H9 (cell line): ENCODE measurements at regions not wholly inside any gene's neighbourhood (a gene's known extent, or its start where the extent isn't known, plus 50 kb on each side); places are given as distances from the start of the nearest gene placed in this dataset.

ENCODE experiments used
- DNase-seq: peaks from one replicate; pipeline ENCODE4 v3.0.0-alpha.2; 2017
- H2AFZ ChIP-seq: one replicate; pipeline ENCODE4 v1.6.1; 2013; ENCODE audit warnings: mild to moderate bottlenecking, low read length, control low read depth, moderate library complexity
- H2AK5ac ChIP-seq: 2 replicates; pipeline ENCODE4 v1.6.1; 2013; ENCODE audit warnings: low read length, control low read depth, mixed read lengths; ENCODE audit not compliant: insufficient read length
- H2BK120ac ChIP-seq: one replicate; pipeline ENCODE4 v1.6.1; 2013; ENCODE audit warnings: low read depth, mild to moderate bottlenecking, low read length, control low read depth, inconsistent platforms; ENCODE audit not compliant: poor library complexity, severe bottlenecking
- H2BK12ac ChIP-seq: 2 replicates; pipeline ENCODE4 v1.6.1; 2013; ENCODE audit warnings: low read length, control low read depth, mixed read lengths, low read depth; ENCODE audit not compliant: insufficient read length
- H2BK15ac ChIP-seq: 2 replicates; pipeline ENCODE4 v1.6.1; 2013; ENCODE audit warnings: low read depth, low read length, control low read depth
- H2BK20ac ChIP-seq: one replicate; pipeline ENCODE4 v1.6.1; 2013; ENCODE audit warnings: low read depth, mild to moderate bottlenecking, low read length, control low read depth, inconsistent platforms; ENCODE audit not compliant: poor library complexity, severe bottlenecking
- H2BK5ac ChIP-seq: 2 replicates; pipeline ENCODE4 v1.6.1; 2013; ENCODE audit warnings: low read length, control low read depth, mixed read lengths; ENCODE audit not compliant: insufficient read length
- H3K14ac ChIP-seq: 2 replicates; pipeline ENCODE4 v1.6.1; 2013; ENCODE audit warnings: low read length, control low read depth; ENCODE audit not compliant: insufficient read depth
- H3K18ac ChIP-seq: 2 replicates; pipeline ENCODE4 v1.6.1; 2013; ENCODE audit warnings: low read depth, mild to moderate bottlenecking, mixed read lengths, low read length, control low read depth; ENCODE audit not compliant: insufficient read length
- H3K23ac ChIP-seq: 2 replicates; pipeline ENCODE4 v1.6.1; 2013; ENCODE audit warnings: low read length, control low read depth, mixed read lengths, low read depth; ENCODE audit not compliant: insufficient read length
- H3K23me2 ChIP-seq: 2 replicates; pipeline ENCODE4 v1.6.1; 2013; ENCODE audit warnings: low read depth, mild to moderate bottlenecking, mixed read lengths, low read length, control low read depth; ENCODE audit not compliant: insufficient read length, poor library complexity, severe bottlenecking
- H3K27ac ChIP-seq: 2 replicates; pipeline ENCODE4 v1.5.1; 2013; ENCODE audit warnings: low read length, control low read depth, mixed read lengths, low read depth; ENCODE audit not compliant: insufficient read length
- H3K27me3 ChIP-seq: 2 replicates; pipeline ENCODE4 v1.6.1; 2013; ENCODE audit warnings: low read length, control low read depth, inconsistent platforms; ENCODE audit not compliant: insufficient read depth
- H3K4ac ChIP-seq: 2 replicates; pipeline ENCODE4 v1.6.1; 2013; ENCODE audit warnings: low read depth, mild to moderate bottlenecking, control low read depth, inconsistent platforms, low read length, moderate library complexity
- H3K4me1 ChIP-seq: 2 replicates; pipeline ENCODE4 v1.6.1; 2013; ENCODE audit warnings: low read length, control low read depth, inconsistent platforms; ENCODE audit not compliant: insufficient read depth
- H3K4me2 ChIP-seq: 2 replicates; pipeline ENCODE4 v1.6.1; 2013; ENCODE audit warnings: low read length, control low read depth, mixed read lengths; ENCODE audit not compliant: insufficient read length, insufficient read depth
- H3K56ac ChIP-seq: 2 replicates; pipeline ENCODE4 v1.6.1; 2013; ENCODE audit warnings: low read depth, mild to moderate bottlenecking, mixed read lengths, low read length, control low read depth; ENCODE audit not compliant: insufficient read length
- H3K79me1 ChIP-seq: 2 replicates; pipeline ENCODE4 v1.6.1; 2013; ENCODE audit warnings: low read depth, mild to moderate bottlenecking, moderate library complexity, low read length, control low read depth, inconsistent platforms; ENCODE audit not compliant: insufficient read depth, poor library complexity, severe bottlenecking
- H3K79me2 ChIP-seq: 2 replicates; pipeline ENCODE4 v1.6.1; 2013; ENCODE audit warnings: low read length, control low read depth, inconsistent platforms; ENCODE audit not compliant: insufficient read depth
- H3K9ac ChIP-seq: 2 replicates; pipeline ENCODE4 v1.6.1; 2013; ENCODE audit warnings: low read length, control low read depth, mixed read lengths; ENCODE audit not compliant: insufficient read length; ENCODE audit errors: extremely low read depth
- H3K9me3 ChIP-seq: one replicate; pipeline ENCODE4 v1.6.1; 2013; ENCODE audit warnings: low read depth, low read length, inconsistent platforms; ENCODE audit not compliant: control insufficient read depth
- H3T11ph ChIP-seq: one replicate; pipeline ENCODE4 v1.6.1; 2013; ENCODE audit warnings: mild to moderate bottlenecking, low read length, control low read depth, inconsistent platforms
- H4K20me1 ChIP-seq: one replicate; pipeline ENCODE4 v1.6.1; 2013; ENCODE audit not compliant: control insufficient read depth, insufficient read length, insufficient read depth
- H4K5ac ChIP-seq: 2 replicates; pipeline ENCODE4 v1.6.1; 2013; ENCODE audit warnings: low read depth, mild to moderate bottlenecking, mixed read lengths, low read length, control low read depth; ENCODE audit not compliant: insufficient read length
- H4K8ac ChIP-seq: replicated peaks from 2 replicates; pipeline ENCODE4 v1.6.1; 2013; ENCODE audit warnings: low read length, control low read depth, mixed read lengths, low read depth; ENCODE audit not compliant: insufficient read length
- H4K91ac ChIP-seq: 2 replicates; pipeline ENCODE4 v1.6.1; 2013; ENCODE audit warnings: low read depth, mild to moderate bottlenecking, moderate library complexity, mixed read lengths, low read length, control low read depth; ENCODE audit not compliant: insufficient read length
- H3K27ac Mint-ChIP-seq, 3 experiments: 2 replicates in 2 of 3; 3 replicates in 1 of 3; pipeline ENCODE4 v1.8.0; 2020 to 2021; ENCODE audit warnings: mixed read lengths in 3 of 3, mild to moderate bottlenecking in 1 of 3, moderate library complexity in 1 of 3
- H3K27me3 Mint-ChIP-seq: 2 replicates; pipeline ENCODE4 v1.8.0; 2021; ENCODE audit warnings: low read depth, mild to moderate bottlenecking, moderate library complexity, mixed read lengths
- H3K36me3 Mint-ChIP-seq, 3 experiments: 2 replicates in 2 of 3; 3 replicates in 1 of 3; pipeline ENCODE4 v1.8.0; 2020 to 2021; ENCODE audit warnings: low read depth in 3 of 3, mixed read lengths in 3 of 3; ENCODE audit not compliant: insufficient read depth in 1 of 3
- H3K4me1 Mint-ChIP-seq, 2 experiments: 2 replicates each; pipeline ENCODE4 v1.8.0; 2020; ENCODE audit warnings: mixed read lengths in 2 of 2
- H3K4me3 Mint-ChIP-seq, 2 experiments: 2 replicates in 1 of 2; 3 replicates in 1 of 2; pipeline ENCODE4 v1.8.0; 2020 to 2021; ENCODE audit warnings: mild to moderate bottlenecking in 2 of 2, mixed read lengths in 2 of 2, moderate library complexity in 1 of 2
- H3K9me3 Mint-ChIP-seq, 2 experiments: 2 replicates in 1 of 2; 3 replicates in 1 of 2; pipeline ENCODE4 v1.8.0; 2020; ENCODE audit warnings: mild to moderate bottlenecking in 2 of 2, mixed read lengths in 2 of 2, moderate library complexity in 1 of 2
- TF ChIP-seq, protein P1 (sequence below): fragments of 200-600 bp; sonication (generic); conservative IDR thresholded peaks from 3 replicates; pipeline ENCODE4 v1.8.0; 2021; ENCODE audit warnings: antibody characterized with exemption, mild to moderate bottlenecking

- Mint-ChIP-seq H3K4me3 (no peak overlapping the region), H3K36me3 (no peaks in the 10 kb centered on the region), H3K9me3 (no peaks in the 10 kb centered on the region; a peak in 1 of 5 replicates), H3K4me1 (peaks cover 18 to 19% of the 10 kb centered on the region in 2 experiments), H3K27me3 (peaks cover 2% of the 10 kb centered on the region; the same call in 1 of the 2 replicates), H3K27ac (no peak overlapping the region)
- H3T11ph ChIP-seq = no peak overlapping the region
- no peaks in the 10 kb centered on the region for H3K23me2 ChIP-seq
- no peak overlapping the region for H2BK12ac ChIP-seq
- H2BK15ac ChIP-seq = no peak overlapping the region
- no peak overlapping the region for H2BK20ac ChIP-seq
- H4K20me1 ChIP-seq = no peaks in the 10 kb centered on the region
- H3K79me1 ChIP-seq = no peaks in the 10 kb centered on the region
- DNase-seq = no peak
- H2BK5ac ChIP-seq = no peak overlapping the region
- no peak overlapping the region for H2AK5ac ChIP-seq
- H3K18ac ChIP-seq = no peak overlapping the region
- H3K79me2 ChIP-seq = no peaks in the 10 kb centered on the region
- H4K5ac ChIP-seq = no peak overlapping the region
- H3K4me1 ChIP-seq = peaks cover 3% of the 10 kb centered on the region; the same call in 1 of the 2 replicates
- H3K56ac ChIP-seq = no peak overlapping the region
- no peak overlapping the region for H3K4me2 ChIP-seq
- H3K23ac ChIP-seq = no peak overlapping the region
- H3K27ac ChIP-seq = no peak overlapping the region
- no peak overlapping the region for H4K91ac ChIP-seq
- H2BK120ac ChIP-seq = no peak overlapping the region
- no peak overlapping the region for H4K8ac ChIP-seq
- H3K9ac ChIP-seq = no peak overlapping the region
- no peak overlapping the region for H3K14ac ChIP-seq
- no peaks in the 10 kb centered on the region for H3K9me3 ChIP-seq
- H2AFZ ChIP-seq = no peak overlapping the region
- H3K4ac ChIP-seq = no peak overlapping the region
- TF ChIP-seq, protein P1, sequence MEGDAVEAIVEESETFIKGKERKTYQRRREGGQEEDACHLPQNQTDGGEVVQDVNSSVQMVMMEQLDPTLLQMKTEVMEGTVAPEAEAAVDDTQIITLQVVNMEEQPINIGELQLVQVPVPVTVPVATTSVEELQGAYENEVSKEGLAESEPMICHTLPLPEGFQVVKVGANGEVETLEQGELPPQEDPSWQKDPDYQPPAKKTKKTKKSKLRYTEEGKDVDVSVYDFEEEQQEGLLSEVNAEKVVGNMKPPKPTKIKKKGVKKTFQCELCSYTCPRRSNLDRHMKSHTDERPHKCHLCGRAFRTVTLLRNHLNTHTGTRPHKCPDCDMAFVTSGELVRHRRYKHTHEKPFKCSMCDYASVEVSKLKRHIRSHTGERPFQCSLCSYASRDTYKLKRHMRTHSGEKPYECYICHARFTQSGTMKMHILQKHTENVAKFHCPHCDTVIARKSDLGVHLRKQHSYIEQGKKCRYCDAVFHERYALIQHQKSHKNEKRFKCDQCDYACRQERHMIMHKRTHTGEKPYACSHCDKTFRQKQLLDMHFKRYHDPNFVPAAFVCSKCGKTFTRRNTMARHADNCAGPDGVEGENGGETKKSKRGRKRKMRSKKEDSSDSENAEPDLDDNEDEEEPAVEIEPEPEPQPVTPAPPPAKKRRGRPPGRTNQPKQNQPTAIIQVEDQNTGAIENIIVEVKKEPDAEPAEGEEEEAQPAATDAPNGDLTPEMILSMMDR = no peak
- H3K27me3 ChIP-seq = no peaks in the 10 kb centered on the region
Measured at GRCh38 chr6:106025655-106026054, 60.5 kb upstream of the PRDM1 start.
